Neural progenitor cell (in vitro differentiated cells): ENCODE measurements at regions not wholly inside any gene's neighbourhood (a gene's known extent, or its start where the extent isn't known, plus 50 kb on each side); places are given as distances from the start of the nearest gene placed in this dataset.

Experiments used
- DNase-seq: peaks from one replicate; pipeline ENCODE4 v3.0.0-alpha.2; 2016; ENCODE audit warnings: low spot score
- H2AFZ ChIP-seq: fragments of 200-600 bp; sonication (generic); replicated peaks from 2 replicates; pipeline ENCODE4 v1.6.1; 2016; ENCODE audit warnings: antibody characterized with exemption
- H3F3A ChIP-seq: fragments of 200-600 bp; sonication (generic); 2 replicates; pipeline ENCODE4 v1.6.1; 2016; ENCODE audit warnings: antibody characterized with exemption, low read depth
- H3K27ac ChIP-seq: fragments of 200-600 bp; sonication (generic); 2 replicates; pipeline ENCODE4 v1.5.1; 2016; ENCODE audit warnings: mild to moderate bottlenecking
- H3K27me3 ChIP-seq: fragments of 200-600 bp; sonication (generic); 2 replicates; pipeline ENCODE4 v1.6.1; 2016; ENCODE audit warnings: mild to moderate bottlenecking, moderate library complexity
- H3K36me3 ChIP-seq: fragments of 200-600 bp; sonication (generic); 2 replicates; pipeline ENCODE4 v1.5.1; 2016
- H3K4me1 ChIP-seq: fragments of 200-600 bp; sonication (generic); 2 replicates; pipeline ENCODE4 v1.6.1; 2016; ENCODE audit warnings: mixed run types
- H3K4me2 ChIP-seq: fragments of 200-600 bp; sonication (generic); 2 replicates; pipeline ENCODE4 v1.6.1; 2016
- H3K4me3 ChIP-seq: fragments of 200-600 bp; sonication (generic); 2 replicates; pipeline ENCODE4 v1.5.1; 2016
- H3K79me2 ChIP-seq: fragments of 200-600 bp; sonication (generic); 2 replicates; pipeline ENCODE4 v1.6.1; 2016; ENCODE audit warnings: low read depth
- H3K9ac ChIP-seq: fragments of 200-600 bp; sonication (generic); 2 replicates; pipeline ENCODE4 v1.6.1; 2016
- H3K9me3 ChIP-seq: fragments of 200-600 bp; sonication (generic); 2 replicates; pipeline ENCODE4 v1.5.1; 2016; ENCODE audit warnings: low read depth
- H4K20me1 ChIP-seq: fragments of 200-600 bp; sonication (generic); 2 replicates; pipeline ENCODE4 v1.6.1; 2016; ENCODE audit warnings: low read depth
- H3K27ac Mint-ChIP-seq: 3 replicates; pipeline ENCODE4 v1.8.0; 2021; ENCODE audit warnings: mixed read lengths
- H3K27me3 Mint-ChIP-seq: 2 replicates; pipeline ENCODE4 v1.8.0; 2022; ENCODE audit warnings: low read depth, mild to moderate bottlenecking, inconsistent platforms, moderate library complexity, mixed read lengths; ENCODE audit not compliant: insufficient read depth
- H3K36me3 Mint-ChIP-seq: 3 replicates; pipeline ENCODE4 v1.8.0; 2021; ENCODE audit warnings: mixed read lengths
- H3K4me1 Mint-ChIP-seq: 3 replicates; pipeline ENCODE4 v1.8.0; 2021; ENCODE audit warnings: mixed read lengths
- H3K4me3 Mint-ChIP-seq: 3 replicates; pipeline ENCODE4 v1.8.0; 2021; ENCODE audit warnings: mild to moderate bottlenecking, moderate library complexity, mixed read lengths
- H3K9me3 Mint-ChIP-seq: 3 replicates; pipeline ENCODE4 v1.8.0; 2020; ENCODE audit warnings: mixed read lengths
- EZH2 ChIP-seq: fragments of 200-600 bp; sonication (generic); IDR thresholded peaks from 2 replicates; pipeline ENCODE4 v1.6.1; 2017; ENCODE audit warnings: antibody characterized with exemption, mild to moderate bottlenecking, moderate library complexity
- EZH2phosphoT487 ChIP-seq: fragments of 200-600 bp; sonication (generic); IDR thresholded peaks from 2 replicates; pipeline ENCODE4 v1.6.1; 2017; ENCODE audit warnings: antibody characterized with exemption
- TF ChIP-seq, protein P1 (sequence below): fragments of 200-600 bp; sonication (generic); IDR thresholded peaks from 2 replicates; pipeline ENCODE4 v1.5.1; 2017; ENCODE audit warnings: antibody characterized with exemption, mild to moderate bottlenecking

DNA sequence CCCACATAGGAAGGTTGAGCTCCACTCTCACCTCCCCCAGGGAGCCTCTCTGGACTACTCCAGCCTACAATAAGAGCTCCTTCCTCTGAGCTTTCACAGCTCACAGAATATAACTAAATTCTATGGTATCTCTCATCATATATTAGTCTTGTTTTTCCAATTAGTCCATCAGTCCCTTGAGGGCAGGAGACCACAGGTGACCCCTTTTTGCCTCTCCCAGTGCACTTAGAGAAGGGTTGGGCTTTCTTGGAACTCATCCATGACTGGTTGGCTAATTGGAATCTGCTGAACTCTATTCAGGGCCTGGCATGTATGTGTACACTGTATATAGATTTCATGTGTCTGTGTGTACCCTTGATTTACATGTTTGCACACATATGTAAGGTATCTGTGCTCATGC lies 50.4 kb upstream of the ARAP3 start:
- H3K27ac ChIP-seq: no peak overlapping the region
- no peaks in the 10 kb centered on the region for H3K9me3 ChIP-seq
- H3K27me3 ChIP-seq: peaks cover 4% of the 10 kb centered on the region
- no peak overlapping the region for H3K9ac ChIP-seq
- H3K79me2 ChIP-seq: no peaks in the 10 kb centered on the region
- Mint-ChIP-seq H3K27ac (no peak overlapping the region), H3K9me3 (no peaks in the 10 kb centered on the region), H3K4me1 (peaks cover 29% of the 10 kb centered on the region), H3K4me3 (no peak overlapping the region), H3K36me3 (no peaks in the 10 kb centered on the region), H3K27me3 (peaks cover 4% of the 10 kb centered on the region)
- TF ChIP-seq, protein P1, sequence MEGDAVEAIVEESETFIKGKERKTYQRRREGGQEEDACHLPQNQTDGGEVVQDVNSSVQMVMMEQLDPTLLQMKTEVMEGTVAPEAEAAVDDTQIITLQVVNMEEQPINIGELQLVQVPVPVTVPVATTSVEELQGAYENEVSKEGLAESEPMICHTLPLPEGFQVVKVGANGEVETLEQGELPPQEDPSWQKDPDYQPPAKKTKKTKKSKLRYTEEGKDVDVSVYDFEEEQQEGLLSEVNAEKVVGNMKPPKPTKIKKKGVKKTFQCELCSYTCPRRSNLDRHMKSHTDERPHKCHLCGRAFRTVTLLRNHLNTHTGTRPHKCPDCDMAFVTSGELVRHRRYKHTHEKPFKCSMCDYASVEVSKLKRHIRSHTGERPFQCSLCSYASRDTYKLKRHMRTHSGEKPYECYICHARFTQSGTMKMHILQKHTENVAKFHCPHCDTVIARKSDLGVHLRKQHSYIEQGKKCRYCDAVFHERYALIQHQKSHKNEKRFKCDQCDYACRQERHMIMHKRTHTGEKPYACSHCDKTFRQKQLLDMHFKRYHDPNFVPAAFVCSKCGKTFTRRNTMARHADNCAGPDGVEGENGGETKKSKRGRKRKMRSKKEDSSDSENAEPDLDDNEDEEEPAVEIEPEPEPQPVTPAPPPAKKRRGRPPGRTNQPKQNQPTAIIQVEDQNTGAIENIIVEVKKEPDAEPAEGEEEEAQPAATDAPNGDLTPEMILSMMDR: no peak
- no peak for TF ChIP-seq EZH2
- TF ChIP-seq EZH2phosphoT487: no peak
- peaks cover 15% of the 10 kb centered on the region for H4K20me1 ChIP-seq
- no peak overlapping the region for H3K4me3 ChIP-seq
- no peak overlapping the region for H3K4me2 ChIP-seq
- peaks cover 9% of the 10 kb centered on the region for H3F3A ChIP-seq
- no peak overlapping the region for H2AFZ ChIP-seq
- DNase-seq: no peak
- H3K4me1 ChIP-seq: peaks cover 12% of the 10 kb centered on the region
- H3K36me3 ChIP-seq: no peaks in the 10 kb centered on the region
